MCF 10A (cell line): ENCODE measurements at regions not wholly inside any gene's neighbourhood (a gene's known extent, or its start where the extent isn't known, plus 50 kb on each side); places are given as distances from the start of the nearest gene placed in this dataset.
A peak's percentile ranks its signal among the peaks of the same experiment; 100 is the strongest.
"Not testable (repeated sequence)": the region's sequence is repeated elsewhere in the genome, so short reads cannot be mapped to it uniquely, and the experiment has no call there.

Experiments
- BruUV-seq: library from RNA; stranded (reverse); fragments of 400-500 nt; replicated peaks from 2 replicates; lab custom pipeline; 2021; lab: Mats Ljungman, UMichigan
- CTCF ChIA-PET: fragments of 300-600 bp; sonication (Branson Sonifier 250); formaldehyde crosslinking; extraction: SDS; loops from one replicate; lab custom pipeline; 2021; ENCODE audit warnings: antibody characterized with exemption, inconsistent platforms; lab: Yijun Ruan, JAX
- POLR2A ChIA-PET: fragments of 300-600, 350-650 bp; sonication (Branson Sonifier 250); formaldehyde crosslinking; extraction: SDS; loops from one replicate; lab custom pipeline; 2020; ENCODE audit warnings: antibody characterized with exemption, inconsistent platforms; lab: Yijun Ruan, JAX
- DNase-seq: peaks from one replicate; pipeline ENCODE4 v3.0.0-alpha.2; 2018; ENCODE audit not compliant: unreplicated experiment
- H3K27ac Mint-ChIP-seq: one replicate; pipeline ENCODE4 v1.8.0; 2022; ENCODE audit warnings: mild to moderate bottlenecking, low read depth, mixed read lengths; ENCODE audit not compliant: unreplicated experiment
- H3K27me3 Mint-ChIP-seq: one replicate; pipeline ENCODE4 v1.8.0; 2022; ENCODE audit warnings: mixed read lengths; ENCODE audit not compliant: insufficient read depth, unreplicated experiment
- H3K36me3 Mint-ChIP-seq: one replicate; pipeline ENCODE4 v1.8.0; 2022; ENCODE audit warnings: mild to moderate bottlenecking, moderate library complexity, mixed read lengths; ENCODE audit not compliant: insufficient read depth, unreplicated experiment
- H3K4me1 Mint-ChIP-seq: one replicate; pipeline ENCODE4 v1.8.0; 2022; ENCODE audit warnings: mixed read lengths; ENCODE audit not compliant: insufficient read depth, unreplicated experiment
- H3K4me3 Mint-ChIP-seq: one replicate; pipeline ENCODE4 v1.8.0; 2022; ENCODE audit warnings: mild to moderate bottlenecking, moderate library complexity, mixed read lengths; ENCODE audit not compliant: unreplicated experiment
- H3K9me3 Mint-ChIP-seq: one replicate; pipeline ENCODE4 v1.8.0; 2022; ENCODE audit warnings: mixed read lengths; ENCODE audit not compliant: unreplicated experiment
- intact Hi-C: fragments of 100-400 bp; cut with micrococcal nuclease; formaldehyde crosslinking; loops from 2 replicates; pipeline ENCODE4 v1.14.1; 2022
- TF ChIP-seq, protein P1 (sequence below): fragments of 200-600 bp; IDR thresholded peaks from one replicate; pipeline ENCODE4 v1.8.0; 2022; ENCODE audit warnings: antibody characterized with exemption, mild to moderate bottlenecking; ENCODE audit not compliant: unreplicated experiment

DNA sequence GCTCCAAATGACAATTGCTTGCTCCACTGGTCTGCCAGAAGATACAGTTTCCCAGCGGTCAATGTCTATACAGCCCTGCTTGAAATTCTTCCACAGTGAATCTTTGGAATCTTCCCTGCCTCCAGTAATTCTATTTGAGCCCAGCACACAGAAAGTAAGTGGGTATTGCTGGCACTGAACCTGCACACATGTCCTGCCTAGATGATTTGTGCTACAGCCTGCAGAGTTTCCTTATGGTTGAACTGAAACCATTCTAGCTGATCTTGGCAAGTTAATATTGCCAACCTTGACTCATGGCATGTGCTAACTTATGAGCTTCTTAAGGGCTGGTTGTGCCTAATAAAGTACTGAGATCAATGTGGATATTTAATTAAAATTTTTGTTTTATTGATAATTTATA is 553.8 kb upstream of the GNPDA2 start:
- ChIA-PET POLR2A (no interaction called here), CTCF (no interaction called here)
- no peaks in the 10 kb centered on the region for H3K36me3 Mint-ChIP-seq
- H3K4me1 Mint-ChIP-seq, result no peaks in the 10 kb centered on the region
- H3K9me3 Mint-ChIP-seq, result no peaks in the 10 kb centered on the region
- TF ChIP-seq, protein P1, sequence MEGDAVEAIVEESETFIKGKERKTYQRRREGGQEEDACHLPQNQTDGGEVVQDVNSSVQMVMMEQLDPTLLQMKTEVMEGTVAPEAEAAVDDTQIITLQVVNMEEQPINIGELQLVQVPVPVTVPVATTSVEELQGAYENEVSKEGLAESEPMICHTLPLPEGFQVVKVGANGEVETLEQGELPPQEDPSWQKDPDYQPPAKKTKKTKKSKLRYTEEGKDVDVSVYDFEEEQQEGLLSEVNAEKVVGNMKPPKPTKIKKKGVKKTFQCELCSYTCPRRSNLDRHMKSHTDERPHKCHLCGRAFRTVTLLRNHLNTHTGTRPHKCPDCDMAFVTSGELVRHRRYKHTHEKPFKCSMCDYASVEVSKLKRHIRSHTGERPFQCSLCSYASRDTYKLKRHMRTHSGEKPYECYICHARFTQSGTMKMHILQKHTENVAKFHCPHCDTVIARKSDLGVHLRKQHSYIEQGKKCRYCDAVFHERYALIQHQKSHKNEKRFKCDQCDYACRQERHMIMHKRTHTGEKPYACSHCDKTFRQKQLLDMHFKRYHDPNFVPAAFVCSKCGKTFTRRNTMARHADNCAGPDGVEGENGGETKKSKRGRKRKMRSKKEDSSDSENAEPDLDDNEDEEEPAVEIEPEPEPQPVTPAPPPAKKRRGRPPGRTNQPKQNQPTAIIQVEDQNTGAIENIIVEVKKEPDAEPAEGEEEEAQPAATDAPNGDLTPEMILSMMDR, result no peak
- DNase-seq, result no peak
- H3K27me3 Mint-ChIP-seq, result no peaks in the 10 kb centered on the region
- no peak overlapping the region for H3K4me3 Mint-ChIP-seq
- no peak overlapping the region for H3K27ac Mint-ChIP-seq
- BruUV-seq, result no TSS peak
- intact Hi-C loops, result no loop called here

DNA sequence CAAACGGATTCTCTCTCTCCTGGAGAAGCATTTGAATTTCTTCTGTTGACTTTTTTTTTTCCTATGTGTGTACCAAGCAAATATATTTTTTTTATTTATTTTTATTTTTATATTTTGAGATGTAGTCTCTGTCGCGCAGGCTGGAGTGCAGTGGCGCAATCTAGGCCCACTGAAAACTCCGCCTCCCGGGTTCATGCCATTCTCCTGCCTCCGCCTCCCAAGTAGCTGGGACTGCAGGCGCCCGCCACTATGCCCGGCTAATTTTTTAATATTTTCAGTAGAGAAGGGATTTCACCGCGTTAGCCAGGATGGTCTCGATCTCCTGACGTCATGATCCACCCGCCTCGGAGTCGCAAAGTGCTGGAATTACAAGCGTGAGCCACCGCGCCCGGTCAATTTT is 549.5 kb upstream of the GNPDA2 start:
- Mint-ChIP-seq H3K27ac (no peak overlapping the region), H3K4me1 (no peaks in the 10 kb centered on the region), H3K36me3 (no peaks in the 10 kb centered on the region), H3K9me3 (peaks cover 15% of the 10 kb centered on the region), H3K4me3 (no peak overlapping the region), H3K27me3 (no peaks in the 10 kb centered on the region)
- intact Hi-C loops, result no loop called here
- BruUV-seq, result no TSS peak
- TF ChIP-seq, protein P1, result no peak
- DNase-seq, result no peak
- POLR2A ChIA-PET, result no interaction called here
- CTCF ChIA-PET, result interaction anchor here (0.6 to 0.7 kb wide), 2 partner anchors 19 to 58 kb away, joined by 4 to 7 read pairs; no protein-coding TSS in a partner anchor

DNA sequence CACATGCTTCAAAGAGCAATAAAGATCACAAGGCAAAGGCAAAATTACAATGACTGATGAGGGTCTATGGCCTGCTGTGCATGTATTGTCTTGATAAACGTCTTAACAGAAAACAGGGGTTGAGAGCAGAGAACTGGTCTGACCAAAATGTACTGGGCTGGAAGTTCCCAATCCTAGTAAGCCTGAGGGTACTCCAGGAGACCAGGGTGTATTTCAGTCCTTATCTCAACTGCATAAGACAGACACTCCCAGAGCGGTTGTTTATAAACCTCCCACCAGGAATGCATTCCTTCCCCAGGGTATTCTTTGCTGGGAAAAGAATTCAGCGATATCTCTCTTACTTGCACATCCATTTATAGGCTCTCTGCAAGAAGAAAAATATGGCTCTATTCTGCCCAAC is 521.8 kb upstream of the GNPDA2 start:
- H3K27me3 Mint-ChIP-seq, CTCF ChIA-PET, H3K27ac Mint-ChIP-seq, BruUV-seq, H3K36me3 Mint-ChIP-seq, H3K9me3 Mint-ChIP-seq, H3K4me3 Mint-ChIP-seq, POLR2A ChIA-PET, H3K4me1 Mint-ChIP-seq, intact Hi-C loops, DNase-seq: not testable (repeated sequence)

DNA sequence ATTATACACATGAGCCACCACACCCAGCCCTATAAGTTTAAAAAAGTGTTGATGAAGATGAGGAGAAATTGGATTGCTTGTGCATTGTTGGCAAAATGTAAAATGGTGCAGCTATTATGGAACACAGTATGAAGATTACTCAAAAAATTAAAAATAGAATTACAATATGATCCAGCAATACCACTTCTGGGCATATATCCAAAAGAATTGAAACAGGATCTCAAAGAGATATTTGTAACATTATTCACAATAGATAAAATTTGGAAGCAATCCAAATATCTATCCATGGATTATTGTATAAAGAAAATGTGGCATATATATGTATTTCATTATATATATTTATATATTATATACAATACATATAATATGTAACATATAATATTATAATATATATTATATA is 515.6 kb upstream of the GNPDA2 start:
- no peak overlapping the region for H3K4me3 Mint-ChIP-seq
- DNase-seq, result peak; percentile 70
- H3K36me3 Mint-ChIP-seq, result no peaks in the 10 kb centered on the region
- TF ChIP-seq, protein P1, result no peak
- POLR2A ChIA-PET, result interaction anchor here (0.5 to 0.7 kb wide), 3 partner anchors 36 to 1393 kb away, joined by 3 read pairs; no protein-coding TSS in a partner anchor
- BruUV-seq, result no TSS peak
- no peaks in the 10 kb centered on the region for H3K9me3 Mint-ChIP-seq
- H3K27me3 Mint-ChIP-seq, result no peaks in the 10 kb centered on the region
- intact Hi-C loops, result no loop called here
- CTCF ChIA-PET, result interaction anchor here (0.6 to 0.8 kb wide), 2 partner anchors 37 to 140 kb away, joined by 3 read pairs; no protein-coding TSS in a partner anchor
- H3K4me1 Mint-ChIP-seq, result peaks cover 5% of the 10 kb centered on the region
- no peak overlapping the region for H3K27ac Mint-ChIP-seq

DNA sequence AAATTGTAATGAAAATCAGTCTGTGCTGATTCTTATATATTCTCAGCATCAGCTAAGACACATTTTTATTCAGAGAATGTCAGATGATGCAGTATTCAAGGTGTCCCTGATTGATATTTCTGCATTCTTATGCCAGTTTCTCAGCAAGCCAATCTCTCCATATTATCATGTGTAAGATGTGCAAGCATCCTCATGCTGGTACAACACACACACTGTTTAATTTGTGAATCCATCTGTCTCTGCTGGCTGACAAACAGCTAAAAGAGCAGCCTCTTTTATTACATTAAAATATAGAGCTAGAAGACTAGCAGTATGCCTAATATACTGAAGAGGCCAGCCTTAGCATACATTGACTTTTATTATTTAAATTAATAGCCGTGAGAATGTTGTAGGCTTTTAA is 502.9 kb upstream of the GNPDA2 start:
- TF ChIP-seq, protein P1, result no peak
- Mint-ChIP-seq H3K4me1 (no peaks in the 10 kb centered on the region), H3K9me3 (no peaks in the 10 kb centered on the region), H3K36me3 (no peaks in the 10 kb centered on the region), H3K27me3 (no peaks in the 10 kb centered on the region), H3K27ac (no peak overlapping the region), H3K4me3 (no peak overlapping the region)
- BruUV-seq, result no TSS peak
- intact Hi-C loops, result no loop called here
- ChIA-PET POLR2A (no interaction called here), CTCF (no interaction called here)
- no peak for DNase-seq
